Neuronal stem cell (in vitro differentiated cells): ENCODE measurements at regions not wholly inside any gene's neighbourhood (a gene's known extent, or its start where the extent isn't known, plus 50 kb on each side); places are given as distances from the start of the nearest gene placed in this dataset.

Source experiments
- DNase-seq: peaks from one replicate; pipeline ENCODE4 v3.0.0-alpha.2; 2013; ENCODE audit warnings: low spot score
- H2AFZ ChIP-seq: one replicate; pipeline ENCODE4 v1.6.1; 2013; ENCODE audit warnings: mild to moderate bottlenecking, low read length, inconsistent platforms
- H2AK5ac ChIP-seq: 2 replicates; pipeline ENCODE4 v1.6.1; 2013; ENCODE audit warnings: low read depth, mild to moderate bottlenecking, inconsistent platforms, low read length, moderate library complexity, mixed read lengths
- H2BK120ac ChIP-seq: 2 replicates; pipeline ENCODE4 v1.6.1; 2013; ENCODE audit warnings: low read depth, mild to moderate bottlenecking, inconsistent platforms, low read length, moderate library complexity, mixed read lengths
- H2BK12ac ChIP-seq: one replicate; pipeline ENCODE4 v1.6.1; 2013; ENCODE audit warnings: low read length, inconsistent platforms
- H2BK15ac ChIP-seq: 2 replicates; pipeline ENCODE4 v1.6.1; 2013; ENCODE audit warnings: mild to moderate bottlenecking, low read length, inconsistent platforms, mixed read lengths
- H2BK5ac ChIP-seq: one replicate; pipeline ENCODE4 v1.6.1; 2013; ENCODE audit warnings: inconsistent platforms, mild to moderate bottlenecking, low read length, moderate library complexity
- H3K14ac ChIP-seq: one replicate; pipeline ENCODE4 v1.6.1; 2013; ENCODE audit warnings: low read length, inconsistent platforms
- H3K18ac ChIP-seq: 2 replicates; pipeline ENCODE4 v1.6.1; 2013; ENCODE audit warnings: low read length, inconsistent platforms
- H3K23ac ChIP-seq: 2 replicates; pipeline ENCODE4 v1.6.1; 2013; ENCODE audit warnings: low read depth, mild to moderate bottlenecking, mixed read lengths, low read length, inconsistent platforms; ENCODE audit not compliant: poor library complexity
- H3K27ac ChIP-seq: replicated peaks from 3 replicates; pipeline ENCODE4 v1.5.1; 2013; ENCODE audit warnings: low read length, inconsistent platforms
- H3K27me3 ChIP-seq, 3 experiments: 2 replicates each; pipeline ENCODE4 v1.6.1; 2013; ENCODE audit warnings: low read length in 3 of 3, mild to moderate bottlenecking in 2 of 3, inconsistent platforms in 1 of 3, low read depth in 1 of 3, mixed read lengths in 1 of 3, moderate library complexity in 1 of 3; ENCODE audit not compliant: control insufficient read depth in 3 of 3, insufficient read depth in 3 of 3
- H3K36me3 ChIP-seq, 2 donors: replicated peaks in 1 of 2; 2 replicates each; pipeline ENCODE4 v1.6.1; 2013; ENCODE audit warnings: low read length in 2 of 2; ENCODE audit not compliant: control insufficient read depth in 2 of 2, insufficient read depth in 2 of 2
- H3K4ac ChIP-seq: 2 replicates; pipeline ENCODE4 v1.6.1; 2013; ENCODE audit warnings: inconsistent platforms, mild to moderate bottlenecking, low read length, moderate library complexity
- H3K4me1 ChIP-seq, 2 donors: 1 replicate in 1 of 2; 2 replicates in 1 of 2; pipeline ENCODE4 v1.6.1; 2013; ENCODE audit warnings: low read length in 2 of 2, low read depth in 1 of 2; ENCODE audit not compliant: control insufficient read depth in 2 of 2, insufficient read depth in 1 of 2
- H3K4me2 ChIP-seq: one replicate; pipeline ENCODE4 v1.6.1; 2013; ENCODE audit warnings: mild to moderate bottlenecking, low read length, inconsistent platforms; ENCODE audit not compliant: insufficient read depth, poor library complexity, severe bottlenecking
- H3K4me3 ChIP-seq, 2 donors: 2 replicates each; pipeline ENCODE4 v1.5.1; 2013; ENCODE audit warnings: low read length in 2 of 2, mild to moderate bottlenecking in 2 of 2, inconsistent platforms in 1 of 2, moderate library complexity in 1 of 2
- H3K79me1 ChIP-seq: one replicate; pipeline ENCODE4 v1.6.1; 2013; ENCODE audit warnings: low read depth, mild to moderate bottlenecking, inconsistent platforms, low read length, moderate library complexity
- H3K9ac ChIP-seq: one replicate; pipeline ENCODE4 v1.6.1; 2013; ENCODE audit warnings: mild to moderate bottlenecking, low read depth, low read length, inconsistent platforms; ENCODE audit not compliant: poor library complexity
- H3K9me3 ChIP-seq, 2 donors: replicated peaks in 1 of 2; 2 replicates each; pipeline versions ENCODE3 to v1.6.1; 2013; ENCODE audit warnings: low read length in 2 of 2, mild to moderate bottlenecking in 2 of 2, inconsistent platforms in 1 of 2, low read depth in 1 of 2, mixed read lengths in 1 of 2, moderate library complexity in 1 of 2; ENCODE audit not compliant: control insufficient read depth in 2 of 2, insufficient read depth in 1 of 2
- H4K8ac ChIP-seq: one replicate; pipeline ENCODE4 v1.6.1; 2013; ENCODE audit warnings: low read depth, mild to moderate bottlenecking, inconsistent platforms, low read length, moderate library complexity
- H4K91ac ChIP-seq: one replicate; pipeline ENCODE4 v1.6.1; 2013; ENCODE audit warnings: low read length, low read depth, mild to moderate bottlenecking, inconsistent platforms; ENCODE audit not compliant: poor library complexity
- WGBS, 2 donors: extraction: QIAGEN DNeasy Blood & Tissue Kit; methylation state at CpG; one replicate each; pipeline ENCODE4 v1.1.7; 2013; ENCODE audit warnings: missing lambda C conversion rate in 2 of 2, mixed read lengths in 1 of 2; ENCODE audit not compliant: insufficient read length in 2 of 2, insufficient replicate concordance in 1 of 2; ENCODE audit errors: extremely low coverage in 2 of 2; 5-methylcytosine and 5-hydroxymethylcytosine counted together

- H3K4me1 ChIP-seq: no peaks in the 10 kb centered on the region
- H4K91ac ChIP-seq: no peak overlapping the region
- H2AK5ac ChIP-seq: no peak overlapping the region
- no peaks in the 10 kb centered on the region for H3K27me3 ChIP-seq
- H3K9me3 ChIP-seq: no peaks in the 10 kb centered on the region
- H3K4ac ChIP-seq: no peak overlapping the region
- no peak overlapping the region for H2BK5ac ChIP-seq
- no peak overlapping the region for H2AFZ ChIP-seq
- no peaks in the 10 kb centered on the region for H3K36me3 ChIP-seq
- no peak for DNase-seq
- no peak overlapping the region for H3K9ac ChIP-seq
- no peak overlapping the region for H3K27ac ChIP-seq
- H3K14ac ChIP-seq: no peak overlapping the region
- H3K4me3 ChIP-seq: no peak overlapping the region
- H2BK120ac ChIP-seq: no peak overlapping the region
- WGBS, 2 donors: no CpG with 5 or more reads among the region's 3 CpGs
- H4K8ac ChIP-seq: no peak overlapping the region
- no peak overlapping the region for H3K4me2 ChIP-seq
- H2BK15ac ChIP-seq: no peak overlapping the region
- H3K23ac ChIP-seq: no peak overlapping the region
- no peak overlapping the region for H3K18ac ChIP-seq
- H2BK12ac ChIP-seq: no peak overlapping the region
- no peaks in the 10 kb centered on the region for H3K79me1 ChIP-seq
Measured at GRCh38 chr15:46322753-46323152, 687.9 kb downstream of the SQOR start.

GRCh38 chr15:46326173-46326572 is 691.3 kb downstream of the SQOR start:
- H3K4me1 ChIP-seq: no peaks in the 10 kb centered on the region
- no peak overlapping the region for H2BK12ac ChIP-seq
- no peak overlapping the region for H3K4me2 ChIP-seq
- H3K4ac ChIP-seq: no peak overlapping the region
- H2BK120ac ChIP-seq: no peak overlapping the region
- H3K27me3 ChIP-seq: no peaks in the 10 kb centered on the region
- no peak overlapping the region for H4K91ac ChIP-seq
- H3K18ac ChIP-seq: no peak overlapping the region
- no peak overlapping the region for H3K4me3 ChIP-seq
- no peak overlapping the region for H2AK5ac ChIP-seq
- no peak overlapping the region for H3K23ac ChIP-seq
- H2AFZ ChIP-seq: no peak overlapping the region
- H3K79me1 ChIP-seq: no peaks in the 10 kb centered on the region
- H2BK15ac ChIP-seq: no peak overlapping the region
- no peak overlapping the region for H3K9ac ChIP-seq
- DNase-seq: no peak
- H3K14ac ChIP-seq: no peak overlapping the region
- H3K27ac ChIP-seq: no peak overlapping the region
- no peak overlapping the region for H2BK5ac ChIP-seq
- H3K36me3 ChIP-seq: no peaks in the 10 kb centered on the region
- no peak overlapping the region for H4K8ac ChIP-seq
- H3K9me3 ChIP-seq: no peaks in the 10 kb centered on the region

- Histone ChIP-seq H3K27ac (no peak overlapping the region), H3K4me1 (no peaks in the 10 kb centered on the region)
- WGBS, 2 donors: no CpG with 5 or more reads among the region's 1 CpG
Measured at GRCh38 chr15:46328821-46329220, 694.0 kb downstream of the SQOR start.

GRCh38 chr15:46329876-46330275 is 695.0 kb downstream of the SQOR start:
- Histone ChIP-seq H2BK12ac (no peak overlapping the region), H3K4me1 (no peaks in the 10 kb centered on the region), H2BK120ac (no peak overlapping the region), H3K18ac (no peak overlapping the region), H3K36me3 (no peaks in the 10 kb centered on the region), H3K14ac (no peak overlapping the region), H4K8ac (no peak overlapping the region), H4K91ac (no peak overlapping the region), H3K9me3 (no peaks in the 10 kb centered on the region), H3K4me3 (no peak overlapping the region), H3K4me2 (no peak overlapping the region), H3K79me1 (no peaks in the 10 kb centered on the region), H2AK5ac (no peak overlapping the region), H3K23ac (no peak overlapping the region), H2BK5ac (no peak overlapping the region), H2BK15ac (no peak overlapping the region), H2AFZ (no peak overlapping the region), H3K27me3 (no peaks in the 10 kb centered on the region), H3K9ac (no peak overlapping the region), H3K4ac (no peak overlapping the region), H3K27ac (no peak overlapping the region)
- no peak for DNase-seq
- no CpG with 5 or more reads among the region's 1 CpG for WGBS, 2 donors

More at GRCh38 chr15:46328821-46329220, 694.0 kb downstream of the SQOR start:
- H3K23ac ChIP-seq: no peak overlapping the region
- no peaks in the 10 kb centered on the region for H3K9me3 ChIP-seq
- no peaks in the 10 kb centered on the region for H3K36me3 ChIP-seq
- H2AK5ac ChIP-seq: no peak overlapping the region
- H3K4me3 ChIP-seq: no peak overlapping the region
- no peak overlapping the region for H3K4ac ChIP-seq
- H3K27me3 ChIP-seq: no peaks in the 10 kb centered on the region
- H3K4me2 ChIP-seq: no peak overlapping the region
- H2BK5ac ChIP-seq: no peak overlapping the region
- H3K9ac ChIP-seq: no peak overlapping the region
- no peak overlapping the region for H3K14ac ChIP-seq
- no peak overlapping the region for H2BK15ac ChIP-seq
- no peak overlapping the region for H2BK120ac ChIP-seq
- H2BK12ac ChIP-seq: no peak overlapping the region
- H2AFZ ChIP-seq: no peak overlapping the region
- no peak overlapping the region for H3K18ac ChIP-seq
- H3K79me1 ChIP-seq: no peaks in the 10 kb centered on the region
- no peak overlapping the region for H4K8ac ChIP-seq
- no peak overlapping the region for H4K91ac ChIP-seq
- no peak for DNase-seq
